GM12878 (cell line): ENCODE measurements at regions not wholly inside any gene's neighbourhood (a gene's known extent, or its start where the extent isn't known, plus 50 kb on each side); places are given as distances from the start of the nearest gene placed in this dataset.

ENCODE experiments used
- ATAC-seq: fragments of 200-7000 bp; cut with Tn5 transposase; 3 replicates; pipeline ENCODE4 v1.9.1; 2020; ENCODE audit warnings: mild to moderate bottlenecking, moderate library complexity
- BruUV-seq: library from RNA; stranded (reverse); fragments of 400-500 nt; replicated peaks from 2 replicates; lab custom pipeline; 2021; lab: Mats Ljungman, UMichigan
- CTCF ChIA-PET: fragments of 300-600 bp; sonication (Branson Sonifier 250); formaldehyde crosslinking; extraction: SDS; loops from one replicate; lab custom pipeline; 2021; ENCODE audit warnings: inconsistent platforms; lab: Yijun Ruan, JAX
- POLR2A ChIA-PET: fragments of 350-600 bp; formaldehyde crosslinking; extraction: SDS; loops from one replicate; lab custom pipeline; 2021; ENCODE audit warnings: inconsistent platforms; lab: Charles Lee
- RAD21 ChIA-PET: fragments of 300-600 bp; sonication (Branson Sonifier 250); formaldehyde crosslinking; loops from one replicate; lab custom pipeline; 2023; ENCODE audit warnings: antibody characterized with exemption; ENCODE audit not compliant: unreplicated experiment; lab: Charles Lee
- SMC1A ChIA-PET: fragments of 300-600 bp; sonication (Branson Sonifier 250); formaldehyde crosslinking; loops from one replicate; lab custom pipeline; 2023; ENCODE audit not compliant: unreplicated experiment, uncharacterized antibody; lab: Charles Lee
- DNase-seq: peaks from one replicate; pipeline ENCODE4 v3.0.0-alpha.2; 2011; ENCODE audit warnings: low read depth, low spot score
- FAIRE-seq: peaks from 3 replicates; lab custom pipeline; 2011; peaks lifted over from hg19 to GRCh38; lab: Jason Lieb, UNC
- H2AFZ ChIP-seq: 2 replicates; pipeline ENCODE4 v1.6.0; 2011; ENCODE audit warnings: low read depth, low read length, control low read depth; ENCODE audit not compliant: control insufficient read depth
- H3K27ac ChIP-seq: 2 replicates; pipeline ENCODE4 v1.5.1; 2011; ENCODE audit warnings: control low read depth; ENCODE audit not compliant: control insufficient read depth, insufficient read depth
- H3K27me3 ChIP-seq, 2 experiments: replicated peaks in 1 of 2; 2 replicates each; pipeline versions ENCODE4 v1.6.0 to v1.6.1; 2011; ENCODE audit warnings: low read length in 1 of 2; ENCODE audit not compliant: control insufficient read depth in 2 of 2, insufficient read depth in 2 of 2
- H3K36me3 ChIP-seq, 2 experiments: 2 replicates each; pipeline ENCODE4 v1.5.1; 2011; ENCODE audit warnings: low read length in 1 of 2; ENCODE audit not compliant: control insufficient read depth in 2 of 2, insufficient read depth in 2 of 2
- H3K4me1 ChIP-seq: 2 replicates; pipeline ENCODE4 v1.6.1; 2011; ENCODE audit warnings: mild to moderate bottlenecking, low read length, moderate library complexity, mixed read lengths; ENCODE audit not compliant: control insufficient read depth, insufficient read depth
- H3K4me2 ChIP-seq: 2 replicates; pipeline ENCODE4 v1.6.0; 2011; ENCODE audit warnings: control low read depth; ENCODE audit not compliant: control insufficient read depth, insufficient read depth
- H3K4me3 ChIP-seq: fragments of 200-600 bp; sonication (generic); 2 replicates; pipeline ENCODE4 v1.5.1; 2016
- H3K79me2 ChIP-seq: 2 replicates; pipeline ENCODE4 v1.6.0; 2011; ENCODE audit warnings: low read length; ENCODE audit not compliant: control insufficient read depth, insufficient read depth
- H3K9ac ChIP-seq: 2 replicates; pipeline ENCODE4 v1.8.0; 2011; ENCODE audit warnings: low read length, control low read depth, mixed read lengths; ENCODE audit not compliant: control insufficient read depth, insufficient read depth
- H3K9me3 ChIP-seq: replicated peaks from 3 replicates; pipeline ENCODE4 v1.5.1; 2011; ENCODE audit warnings: mild to moderate bottlenecking, low read length; ENCODE audit not compliant: control insufficient read depth, insufficient read depth
- H4K20me1 ChIP-seq: 2 replicates; pipeline ENCODE4 v1.6.0; 2011; ENCODE audit not compliant: control insufficient read depth, insufficient read depth
- CREM ChIP-seq: IDR thresholded peaks from 2 replicates; pipeline ENCODE4 v1.6.1; 2014; ENCODE audit warnings: antibody characterized with exemption, low read depth
- MYB ChIP-seq: fragments of 150-350 bp; IDR thresholded peaks from 2 replicates; pipeline ENCODE4 v1.6.1; 2014; ENCODE audit warnings: mild to moderate bottlenecking, low read depth, low read length, borderline replicate concordance
- NR2C2 ChIP-seq: IDR thresholded peaks from 2 replicates; pipeline ENCODE4 v1.6.1; 2011; ENCODE audit warnings: borderline replicate concordance, low read depth; ENCODE audit not compliant: control insufficient read depth, insufficient read length
- SP1 ChIP-seq: IDR thresholded peaks from one replicate; pipeline ENCODE4 v1.6.1; 2011; ENCODE audit warnings: low read depth, low read length
- ZNF207 ChIP-seq: fragments of 450-650 bp; IDR thresholded peaks from 2 replicates; pipeline ENCODE4 v1.6.1; 2014; ENCODE audit warnings: antibody characterized with exemption, mild to moderate bottlenecking, borderline replicate concordance
- ZNF384 ChIP-seq: IDR thresholded peaks from 2 replicates; pipeline ENCODE4 v1.6.1; 2012; ENCODE audit warnings: low read depth, mild to moderate bottlenecking, low read length, improper control_type of control experiment, borderline replicate concordance
- WGBS: methylation state at CpG from one replicate; pipeline ENCODE4 v1.1.6; 2016; ENCODE audit warnings: low lambda C conversion rate; ENCODE audit not compliant: insufficient replicate concordance, insufficient coverage; ENCODE audit errors: missing lambda C conversion rate; 5-methylcytosine and 5-hydroxymethylcytosine counted together
- in situ Hi-C: fragments of 300-500 bp; cut with MboI; formaldehyde crosslinking; loops from 9 replicates; pipeline ENCODE4 v1.14.3; 2018; ENCODE audit warnings: mixed read lengths
- intact Hi-C: fragments of 100-400 bp; cut with micrococcal nuclease; formaldehyde crosslinking; loops from one replicate; pipeline ENCODE4 v1.14.2; 2022; ENCODE audit not compliant: unreplicated experiment
- TF ChIP-seq, protein P1 (sequence below): fragments of 150-350 bp; IDR thresholded peaks from 2 replicates; pipeline ENCODE4 v1.6.1; 2014; ENCODE audit warnings: mild to moderate bottlenecking, low read depth, low read length
- TF ChIP-seq, protein P2 (sequence below): fragments of 450-650 bp; formaldehyde crosslinking; IDR thresholded peaks from 2 replicates; pipeline ENCODE4 v1.5.0; 2022; ENCODE audit warnings: mild to moderate bottlenecking, missing genetic modification characterization
- TF ChIP-seq, protein P3 (sequence below): IDR thresholded peaks from 2 replicates; pipeline ENCODE4 v1.6.1; 2011; ENCODE audit warnings: low read depth, mild to moderate bottlenecking, low read length, moderate library complexity, borderline replicate concordance; ENCODE audit errors: extremely low read depth
- TF ChIP-seq, protein P4 (sequence below): fragments of 450-650 bp; IDR thresholded peaks from 2 replicates; pipeline ENCODE4 v1.6.1; 2017; ENCODE audit warnings: mild to moderate bottlenecking
- TF ChIP-seq, protein P5 (sequence below): IDR thresholded peaks from 2 replicates; pipeline ENCODE4 v1.6.1; 2012; ENCODE audit warnings: improper control_type of control experiment, low read depth, low read length; ENCODE audit not compliant: insufficient replicate concordance

DNA sequence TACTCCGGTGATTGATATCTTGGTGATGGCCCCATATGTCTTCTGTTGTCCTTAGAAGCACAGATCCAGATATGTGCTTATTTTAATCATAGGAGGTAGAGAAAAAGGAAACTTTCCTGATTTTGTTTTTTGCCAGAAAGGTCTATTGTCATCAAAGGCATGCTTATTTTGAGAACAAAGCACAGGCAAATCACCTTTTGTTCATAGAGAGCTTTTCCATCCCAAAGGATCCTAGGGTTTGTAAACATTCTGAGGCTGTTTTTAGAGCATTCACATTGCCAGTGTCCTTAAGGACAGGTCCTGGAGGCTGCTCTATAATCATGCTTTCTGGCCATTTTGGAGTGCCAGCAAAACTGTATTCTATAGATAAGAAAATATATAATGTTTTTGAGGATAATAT is 148.5 kb upstream of the SEL1L start:
- RAD21 ChIA-PET = no interaction called here
- H3K79me2 ChIP-seq = no peaks in the 10 kb centered on the region
- no peaks in the 10 kb centered on the region for H4K20me1 ChIP-seq
- in situ Hi-C loops (no loop called here), intact Hi-C loops (no loop called here)
- SMC1A ChIA-PET = interaction anchor here (0.6 kb wide), 1 partner anchor 603 kb away, joined by 3 read pairs; no protein-coding TSS in a partner anchor
- no peaks in the 10 kb centered on the region for H3K27me3 ChIP-seq
- H3K4me2 ChIP-seq = no peak overlapping the region
- no peaks in the 10 kb centered on the region for H3K9me3 ChIP-seq
- no peaks in the 10 kb centered on the region for H3K36me3 ChIP-seq
- POLR2A ChIA-PET = interaction anchor here (0.9 kb wide), 1 partner anchor 10 kb away, joined by 3 read pairs; no protein-coding TSS in a partner anchor
- DNase-seq (no peak), ATAC-seq (no peak), FAIRE-seq (no peak)
- H3K4me1 ChIP-seq = no peaks in the 10 kb centered on the region
- 33% methylated on average over 1 of the region's 1 CpG for WGBS
- H3K4me3 ChIP-seq = no peak overlapping the region
- H3K27ac ChIP-seq = no peak overlapping the region
- BruUV-seq = no TSS peak
- H3K9ac ChIP-seq = no peak overlapping the region
- H2AFZ ChIP-seq = no peak overlapping the region
- CTCF ChIA-PET = no interaction called here
- TF ChIP-seq MYB (no peak), CREM (no peak), NR2C2 (no peak), ZNF384 (no peak), SP1 (no peak), ZNF207 (no peak)
- TF ChIP-seq, protein P1, sequence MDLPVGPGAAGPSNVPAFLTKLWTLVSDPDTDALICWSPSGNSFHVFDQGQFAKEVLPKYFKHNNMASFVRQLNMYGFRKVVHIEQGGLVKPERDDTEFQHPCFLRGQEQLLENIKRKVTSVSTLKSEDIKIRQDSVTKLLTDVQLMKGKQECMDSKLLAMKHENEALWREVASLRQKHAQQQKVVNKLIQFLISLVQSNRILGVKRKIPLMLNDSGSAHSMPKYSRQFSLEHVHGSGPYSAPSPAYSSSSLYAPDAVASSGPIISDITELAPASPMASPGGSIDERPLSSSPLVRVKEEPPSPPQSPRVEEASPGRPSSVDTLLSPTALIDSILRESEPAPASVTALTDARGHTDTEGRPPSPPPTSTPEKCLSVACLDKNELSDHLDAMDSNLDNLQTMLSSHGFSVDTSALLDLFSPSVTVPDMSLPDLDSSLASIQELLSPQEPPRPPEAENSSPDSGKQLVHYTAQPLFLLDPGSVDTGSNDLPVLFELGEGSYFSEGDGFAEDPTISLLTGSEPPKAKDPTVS = no peak
- TF ChIP-seq, protein P2, sequence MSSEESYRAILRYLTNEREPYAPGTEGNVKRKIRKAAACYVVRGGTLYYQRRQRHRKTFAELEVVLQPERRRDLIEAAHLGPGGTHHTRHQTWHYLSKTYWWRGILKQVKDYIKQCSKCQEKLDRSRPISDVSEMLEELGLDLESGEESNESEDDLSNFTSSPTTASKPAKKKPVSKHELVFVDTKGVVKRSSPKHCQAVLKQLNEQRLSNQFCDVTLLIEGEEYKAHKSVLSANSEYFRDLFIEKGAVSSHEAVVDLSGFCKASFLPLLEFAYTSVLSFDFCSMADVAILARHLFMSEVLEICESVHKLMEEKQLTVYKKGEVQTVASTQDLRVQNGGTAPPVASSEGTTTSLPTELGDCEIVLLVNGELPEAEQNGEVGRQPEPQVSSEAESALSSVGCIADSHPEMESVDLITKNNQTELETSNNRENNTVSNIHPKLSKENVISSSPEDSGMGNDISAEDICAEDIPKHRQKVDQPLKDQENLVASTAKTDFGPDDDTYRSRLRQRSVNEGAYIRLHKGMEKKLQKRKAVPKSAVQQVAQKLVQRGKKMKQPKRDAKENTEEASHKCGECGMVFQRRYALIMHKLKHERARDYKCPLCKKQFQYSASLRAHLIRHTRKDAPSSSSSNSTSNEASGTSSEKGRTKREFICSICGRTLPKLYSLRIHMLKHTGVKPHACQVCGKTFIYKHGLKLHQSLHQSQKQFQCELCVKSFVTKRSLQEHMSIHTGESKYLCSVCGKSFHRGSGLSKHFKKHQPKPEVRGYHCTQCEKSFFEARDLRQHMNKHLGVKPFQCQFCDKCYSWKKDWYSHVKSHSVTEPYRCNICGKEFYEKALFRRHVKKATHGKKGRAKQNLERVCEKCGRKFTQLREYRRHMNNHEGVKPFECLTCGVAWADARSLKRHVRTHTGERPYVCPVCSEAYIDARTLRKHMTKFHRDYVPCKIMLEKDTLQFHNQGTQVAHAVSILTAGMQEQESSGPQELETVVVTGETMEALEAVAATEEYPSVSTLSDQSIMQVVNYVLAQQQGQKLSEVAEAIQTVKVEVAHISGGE (CRISPR knock-in tag) = no peak
- TF ChIP-seq, protein P3, sequence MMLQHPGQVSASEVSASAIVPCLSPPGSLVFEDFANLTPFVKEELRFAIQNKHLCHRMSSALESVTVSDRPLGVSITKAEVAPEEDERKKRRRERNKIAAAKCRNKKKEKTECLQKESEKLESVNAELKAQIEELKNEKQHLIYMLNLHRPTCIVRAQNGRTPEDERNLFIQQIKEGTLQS = no peak
- TF ChIP-seq, protein P4, sequence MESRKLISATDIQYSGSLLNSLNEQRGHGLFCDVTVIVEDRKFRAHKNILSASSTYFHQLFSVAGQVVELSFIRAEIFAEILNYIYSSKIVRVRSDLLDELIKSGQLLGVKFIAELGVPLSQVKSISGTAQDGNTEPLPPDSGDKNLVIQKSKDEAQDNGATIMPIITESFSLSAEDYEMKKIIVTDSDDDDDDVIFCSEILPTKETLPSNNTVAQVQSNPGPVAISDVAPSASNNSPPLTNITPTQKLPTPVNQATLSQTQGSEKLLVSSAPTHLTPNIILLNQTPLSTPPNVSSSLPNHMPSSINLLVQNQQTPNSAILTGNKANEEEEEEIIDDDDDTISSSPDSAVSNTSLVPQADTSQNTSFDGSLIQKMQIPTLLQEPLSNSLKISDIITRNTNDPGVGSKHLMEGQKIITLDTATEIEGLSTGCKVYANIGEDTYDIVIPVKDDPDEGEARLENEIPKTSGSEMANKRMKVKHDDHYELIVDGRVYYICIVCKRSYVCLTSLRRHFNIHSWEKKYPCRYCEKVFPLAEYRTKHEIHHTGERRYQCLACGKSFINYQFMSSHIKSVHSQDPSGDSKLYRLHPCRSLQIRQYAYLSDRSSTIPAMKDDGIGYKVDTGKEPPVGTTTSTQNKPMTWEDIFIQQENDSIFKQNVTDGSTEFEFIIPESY = no peak
- TF ChIP-seq, protein P5, sequence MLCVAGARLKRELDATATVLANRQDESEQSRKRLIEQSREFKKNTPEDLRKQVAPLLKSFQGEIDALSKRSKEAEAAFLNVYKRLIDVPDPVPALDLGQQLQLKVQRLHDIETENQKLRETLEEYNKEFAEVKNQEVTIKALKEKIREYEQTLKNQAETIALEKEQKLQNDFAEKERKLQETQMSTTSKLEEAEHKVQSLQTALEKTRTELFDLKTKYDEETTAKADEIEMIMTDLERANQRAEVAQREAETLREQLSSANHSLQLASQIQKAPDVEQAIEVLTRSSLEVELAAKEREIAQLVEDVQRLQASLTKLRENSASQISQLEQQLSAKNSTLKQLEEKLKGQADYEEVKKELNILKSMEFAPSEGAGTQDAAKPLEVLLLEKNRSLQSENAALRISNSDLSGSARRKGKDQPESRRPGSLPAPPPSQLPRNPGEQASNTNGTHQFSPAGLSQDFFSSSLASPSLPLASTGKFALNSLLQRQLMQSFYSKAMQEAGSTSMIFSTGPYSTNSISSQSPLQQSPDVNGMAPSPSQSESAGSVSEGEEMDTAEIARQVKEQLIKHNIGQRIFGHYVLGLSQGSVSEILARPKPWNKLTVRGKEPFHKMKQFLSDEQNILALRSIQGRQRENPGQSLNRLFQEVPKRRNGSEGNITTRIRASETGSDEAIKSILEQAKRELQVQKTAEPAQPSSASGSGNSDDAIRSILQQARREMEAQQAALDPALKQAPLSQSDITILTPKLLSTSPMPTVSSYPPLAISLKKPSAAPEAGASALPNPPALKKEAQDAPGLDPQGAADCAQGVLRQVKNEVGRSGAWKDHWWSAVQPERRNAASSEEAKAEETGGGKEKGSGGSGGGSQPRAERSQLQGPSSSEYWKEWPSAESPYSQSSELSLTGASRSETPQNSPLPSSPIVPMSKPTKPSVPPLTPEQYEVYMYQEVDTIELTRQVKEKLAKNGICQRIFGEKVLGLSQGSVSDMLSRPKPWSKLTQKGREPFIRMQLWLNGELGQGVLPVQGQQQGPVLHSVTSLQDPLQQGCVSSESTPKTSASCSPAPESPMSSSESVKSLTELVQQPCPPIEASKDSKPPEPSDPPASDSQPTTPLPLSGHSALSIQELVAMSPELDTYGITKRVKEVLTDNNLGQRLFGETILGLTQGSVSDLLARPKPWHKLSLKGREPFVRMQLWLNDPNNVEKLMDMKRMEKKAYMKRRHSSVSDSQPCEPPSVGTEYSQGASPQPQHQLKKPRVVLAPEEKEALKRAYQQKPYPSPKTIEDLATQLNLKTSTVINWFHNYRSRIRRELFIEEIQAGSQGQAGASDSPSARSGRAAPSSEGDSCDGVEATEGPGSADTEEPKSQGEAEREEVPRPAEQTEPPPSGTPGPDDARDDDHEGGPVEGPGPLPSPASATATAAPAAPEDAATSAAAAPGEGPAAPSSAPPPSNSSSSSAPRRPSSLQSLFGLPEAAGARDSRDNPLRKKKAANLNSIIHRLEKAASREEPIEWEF = no peak
